GM21526 (cell line): ENCODE measurements at regions not wholly inside any gene's neighbourhood (a gene's known extent, or its start where the extent isn't known, plus 50 kb on each side); places are given as distances from the start of the nearest gene placed in this dataset.
A peak's percentile ranks its signal among the peaks of the same experiment; 100 is the strongest.
"Not testable (repeated sequence)": the region's sequence is repeated elsewhere in the genome, so short reads cannot be mapped to it uniquely, and the experiment has no call there.

Experiments
- ATAC-seq: cut with Tn5 transposase; IDR thresholded peaks from one replicate; pipeline ENCODE4 v1.9.1; 2021; ENCODE audit warnings: moderate library complexity; ENCODE audit not compliant: unreplicated experiment, low FRiP score

- no peak for ATAC-seq
These were observed 81.9 kb upstream of the PICALM start for GRCh38 chr11:86150847-86151173.

GRCh38 chr11:86149792-86150191, 80.9 kb upstream of the PICALM start:
- ATAC-seq, result no peak

- no peak for ATAC-seq
These were observed 79.5 kb upstream of the PICALM start for GRCh38 chr11:86148345-86148747.

GRCh38 chr11:86147004-86147403, 78.1 kb upstream of the PICALM start:
- no peak for ATAC-seq

- no peak for ATAC-seq
These were observed 76.7 kb upstream of the PICALM start for GRCh38 chr11:86145439-86146156.

- no peak for ATAC-seq
These were observed 76.0 kb upstream of the PICALM start for GRCh38 chr11:86144846-86145245.

GRCh38 chr11:86144087-86144486, 75.2 kb upstream of the PICALM start:
- not testable (repeated sequence) for ATAC-seq

GRCh38 chr11:86143087-86144030, 74.5 kb upstream of the PICALM start:
- no peak for ATAC-seq

- ATAC-seq, result no peak
These were observed 73.3 kb upstream of the PICALM start for GRCh38 chr11:86142170-86142569.

GRCh38 chr11:86141727-86142126, 72.8 kb upstream of the PICALM start:
- ATAC-seq, result no peak

- ATAC-seq, result no peak
These were observed 71.6 kb upstream of the PICALM start for GRCh38 chr11:86140334-86140990.

- peak; percentile 68 for ATAC-seq
These were observed 70.1 kb upstream of the PICALM start for GRCh38 chr11:86138958-86139357.

- ATAC-seq, result no peak
These were observed 67.7 kb upstream of the PICALM start for GRCh38 chr11:86136538-86136937.

- no peak for ATAC-seq
These were observed 66.4 kb upstream of the PICALM start for GRCh38 chr11:86135319-86135714.

- no peak for ATAC-seq
These were observed 65.9 kb upstream of the PICALM start for GRCh38 chr11:86134580-86135318.

- ATAC-seq, result no peak
These were observed 63.9 kb upstream of the PICALM start for GRCh38 chr11:86132667-86133249.

GRCh38 chr11:86129740-86130540, 61.1 kb upstream of the PICALM start:
- no peak for ATAC-seq

- ATAC-seq, result no peak
These were observed 60.0 kb upstream of the PICALM start for GRCh38 chr11:86128914-86129313.

- no peak for ATAC-seq
These were observed 58.0 kb upstream of the PICALM start for GRCh38 chr11:86126862-86127261.
